Adrenal gland (tissue), 9 donors: ENCODE measurements at regions not wholly inside any gene's neighbourhood (a gene's known extent, or its start where the extent isn't known, plus 50 kb on each side); places are given as distances from the start of the nearest gene placed in this dataset.

ENCODE experiments used
- DNase-seq, 7 donors: peaks; one replicate each; pipeline ENCODE4 v3.0.0-alpha.2; 2019 to 2020
- H3K27ac ChIP-seq, 5 donors: fragments of 200-600 bp; sonication (generic) in 4 of 5; 1 replicate in 3 of 5; 2 replicates in 2 of 5; pipeline versions ENCODE4 v1.5.1 to v1.8.0; 2016 to 2020; ENCODE audit warnings: mild to moderate bottlenecking in 1 of 5
- H3K27me3 ChIP-seq: fragments of 200-600 bp; 2 replicates; pipeline ENCODE4 v1.8.0; 2021
- H3K36me3 ChIP-seq, 2 donors: fragments of 200-600 bp; replicated peaks in 1 of 2; 1 replicate in 1 of 2; 2 replicates in 1 of 2; pipeline versions ENCODE4 v1.5.1 to v1.8.0; 2018 to 2022
- H3K4me1 ChIP-seq, 2 donors: fragments of 200-600 bp; replicated peaks in 1 of 2; 1 replicate in 1 of 2; 2 replicates in 1 of 2; pipeline versions ENCODE4 v1.5.1 to v1.8.0; 2018 to 2021
- H3K4me3 ChIP-seq, 4 donors: fragments of 200-600 bp; sonication (generic) in 3 of 4; one replicate each; pipeline ENCODE4 v1.5.1; 2016 to 2018
- H3K9me3 ChIP-seq, 3 donors: fragments of 200-600 bp; sonication (generic) in 1 of 3; replicated peaks in 1 of 3; 1 replicate in 2 of 3; 2 replicates in 1 of 3; pipeline versions ENCODE4 v1.5.1 to v1.8.0; 2016 to 2021
- POLR2A ChIP-seq, 2 donors: fragments of 450-650 bp; IDR thresholded peaks; one replicate each; pipeline ENCODE4 v1.6.1; 2017; ENCODE audit warnings: antibody characterized with exemption in 2 of 2, mild to moderate bottlenecking in 2 of 2, moderate library complexity in 1 of 2
- WGBS, 4 donors: extraction: QIAGEN DNeasy Blood & Tissue Kit in 2 of 4; methylation state at CpG; one replicate each; pipeline versions ENCODE4 v1.1.5 to v1.1.7; 2013 to 2017; 5-methylcytosine and 5-hydroxymethylcytosine counted together
- intact Hi-C, 2 donors: fragments of 100-400 bp; cut with DNase I; formaldehyde crosslinking; loops; one replicate each; pipeline versions ENCODE4 v1.14.1 to v1.15.0; 2022 to 2023
- TF ChIP-seq, protein P1 (sequence below), 6 experiments: fragments of 450-650 bp in 4 of 6; fragments of 200-600 bp in 2 of 6; sonication (generic) in 1 of 6; IDR thresholded peaks; 1 replicate in 5 of 6; 2 replicates in 1 of 6; pipeline versions ENCODE4 v1.5.1 to v1.8.0; 2016 to 2021; ENCODE audit warnings: antibody characterized with exemption in 6 of 6, mild to moderate bottlenecking in 2 of 6, moderate library complexity in 1 of 6
- donor health status: healthy with polysubstance abuse.
- donor health status: Bipolar disorder and iron deficiency.
- donor health status: DM: yes; HTN: yes; CAD: no.
- donor health status: DM: no; HTN: no; CAD: no.
- donor health status: DM: no; HTN: no; CAD: no.

DNA sequence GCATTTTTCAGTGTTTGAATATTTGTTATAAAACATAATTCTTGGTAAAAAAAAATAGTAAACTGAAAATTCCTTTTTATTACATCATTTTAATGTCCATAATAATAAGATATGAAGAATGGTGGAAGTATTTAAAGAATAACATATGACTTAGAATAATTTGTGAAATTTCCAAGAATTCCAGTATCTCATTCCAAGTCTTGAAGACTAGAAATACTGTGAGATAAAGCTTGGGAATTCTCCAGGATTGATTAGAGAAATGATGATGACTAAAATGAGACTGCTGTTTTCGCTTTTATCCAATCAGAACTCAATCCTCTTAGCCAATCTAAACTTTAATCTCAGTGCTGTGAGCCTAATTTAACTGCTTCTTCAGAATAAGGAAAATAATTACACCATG, 184.2 kb upstream of the HCCS start:
- H3K27ac ChIP-seq, result no peak overlapping the region
- 33 to 75% (median 66%) methylated on average over 1 of the region's 1 CpG for WGBS, 4 donors

GRCh38 chrX:10929747-10930146, 181.4 kb upstream of the HCCS start:
- Histone ChIP-seq H3K4me3 (no peak overlapping the region), H3K9me3 (no peaks in the 10 kb centered on the region), H3K4me1 (no peaks in the 10 kb centered on the region), H3K27ac (no peak overlapping the region), H3K36me3 (no peaks in the 10 kb centered on the region), H3K27me3 (no peaks in the 10 kb centered on the region)
- TF ChIP-seq, protein P1, sequence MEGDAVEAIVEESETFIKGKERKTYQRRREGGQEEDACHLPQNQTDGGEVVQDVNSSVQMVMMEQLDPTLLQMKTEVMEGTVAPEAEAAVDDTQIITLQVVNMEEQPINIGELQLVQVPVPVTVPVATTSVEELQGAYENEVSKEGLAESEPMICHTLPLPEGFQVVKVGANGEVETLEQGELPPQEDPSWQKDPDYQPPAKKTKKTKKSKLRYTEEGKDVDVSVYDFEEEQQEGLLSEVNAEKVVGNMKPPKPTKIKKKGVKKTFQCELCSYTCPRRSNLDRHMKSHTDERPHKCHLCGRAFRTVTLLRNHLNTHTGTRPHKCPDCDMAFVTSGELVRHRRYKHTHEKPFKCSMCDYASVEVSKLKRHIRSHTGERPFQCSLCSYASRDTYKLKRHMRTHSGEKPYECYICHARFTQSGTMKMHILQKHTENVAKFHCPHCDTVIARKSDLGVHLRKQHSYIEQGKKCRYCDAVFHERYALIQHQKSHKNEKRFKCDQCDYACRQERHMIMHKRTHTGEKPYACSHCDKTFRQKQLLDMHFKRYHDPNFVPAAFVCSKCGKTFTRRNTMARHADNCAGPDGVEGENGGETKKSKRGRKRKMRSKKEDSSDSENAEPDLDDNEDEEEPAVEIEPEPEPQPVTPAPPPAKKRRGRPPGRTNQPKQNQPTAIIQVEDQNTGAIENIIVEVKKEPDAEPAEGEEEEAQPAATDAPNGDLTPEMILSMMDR (IDR thresholded peaks at IDR 0.05), result no peak
- no peak for TF ChIP-seq POLR2A (IDR thresholded peaks at IDR 0.05)
- intact Hi-C loops, result no loop called here
- no peak for DNase-seq
- 57 to 73% (median 69%) methylated on average over 4 of the region's 4 CpGs for WGBS, 4 donors

More for the DNA sequence above, 184.2 kb upstream of the HCCS start:
- TF ChIP-seq, protein P1 (IDR thresholded peaks at IDR 0.05), result no peak
- TF ChIP-seq POLR2A (IDR thresholded peaks at IDR 0.05), result no peak
- no peak for DNase-seq
- H3K4me3 ChIP-seq, result no peak overlapping the region
- no peaks in the 10 kb centered on the region for H3K9me3 ChIP-seq
- intact Hi-C loops, result no loop called here
- H3K4me1 ChIP-seq, result no peaks in the 10 kb centered on the region
- H3K27me3 ChIP-seq, result no peaks in the 10 kb centered on the region
- H3K36me3 ChIP-seq, result no peaks in the 10 kb centered on the region

- no peak for DNase-seq
- H3K27ac ChIP-seq, result no peak overlapping the region
- H3K4me3 ChIP-seq, result no peak overlapping the region
- no peaks in the 10 kb centered on the region for H3K36me3 ChIP-seq
- no peaks in the 10 kb centered on the region for H3K27me3 ChIP-seq
- no peaks in the 10 kb centered on the region for H3K4me1 ChIP-seq
- WGBS, 4 donors, result 57 to 94% (median 73%) methylated on average over 1 of the region's 1 CpG
- no peaks in the 10 kb centered on the region for H3K9me3 ChIP-seq
- TF ChIP-seq, protein P1 (IDR thresholded peaks at IDR 0.05), result no peak
- TF ChIP-seq POLR2A (IDR thresholded peaks at IDR 0.05), result no peak
- intact Hi-C loops, result no loop called here
These were observed 181.0 kb upstream of the HCCS start for GRCh38 chrX:10930151-10930550.

DNA sequence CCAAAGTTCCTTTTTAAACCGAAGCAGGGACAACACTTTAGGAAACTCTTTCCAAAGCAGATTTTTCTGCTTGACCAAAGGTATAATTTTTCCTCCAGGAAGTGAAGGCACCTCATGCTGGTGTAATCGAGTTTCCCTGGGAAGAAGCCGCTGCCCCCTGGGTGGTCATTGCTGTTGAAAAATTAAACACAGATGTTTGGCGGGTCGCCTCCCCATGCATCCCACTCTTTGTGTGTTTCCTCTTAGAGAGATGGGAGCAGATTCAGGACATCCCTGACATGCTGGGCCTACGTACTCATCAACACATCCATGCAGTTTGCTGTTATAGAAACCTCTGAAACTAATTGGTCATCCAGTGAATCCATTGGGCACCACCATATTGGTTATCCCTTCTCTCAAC, 179.2 kb upstream of the HCCS start:
- no peak for DNase-seq
- intact Hi-C loops, result no loop called here
- Histone ChIP-seq H3K4me1 (no peaks in the 10 kb centered on the region), H3K4me3 (no peak overlapping the region), H3K36me3 (no peaks in the 10 kb centered on the region), H3K9me3 (no peaks in the 10 kb centered on the region), H3K27me3 (no peaks in the 10 kb centered on the region), H3K27ac (no peak overlapping the region)
- WGBS, 4 donors, result 70 to 92% (median 84%) methylated on average over 6 of the region's 6 CpGs
- no peak for TF ChIP-seq POLR2A (IDR thresholded peaks at IDR 0.05)
- TF ChIP-seq, protein P1 (IDR thresholded peaks at IDR 0.05), result no peak
